Mammary epithelial cell (primary cell): ENCODE measurements at regions not wholly inside any gene's neighbourhood (a gene's known extent, or its start where the extent isn't known, plus 50 kb on each side); places are given as distances from the start of the nearest gene placed in this dataset.

Experiments
- CTCF ChIP-seq, 2 donors: IDR thresholded peaks in 1 of 2; conservative IDR thresholded peaks in 1 of 2; 2 replicates each; pipeline ENCODE4 v1.5.1; 2011 to 2012; ENCODE audit warnings: inconsistent platforms in 2 of 2, low read length in 2 of 2, mild to moderate bottlenecking in 2 of 2, control low read depth in 1 of 2, low read depth in 1 of 2; ENCODE audit not compliant: insufficient read depth in 1 of 2; ENCODE audit errors: extremely low read depth in 1 of 2
- EZH2 ChIP-seq: IDR thresholded peaks from 2 replicates; pipeline ENCODE4 v1.6.1; 2012; ENCODE audit warnings: low read length, inconsistent platforms, borderline replicate concordance

- TF ChIP-seq CTCF (conservative IDR thresholded peaks at IDR 0.05 in 1 of 2, IDR thresholded peaks at IDR 0.05 in 1 of 2; ENCODE audit: extremely low read depth in 1 of 2, insufficient read depth in 1 of 2, low read depth in 1 of 2, low read length in 2 of 2): no peak
- no peak for TF ChIP-seq EZH2
Observed at GRCh38 chr6:145155411-145155810, 579.9 kb downstream of the EPM2A start.
